IPS DF 4.7 (cell line): ENCODE measurements at regions not wholly inside any gene's neighbourhood (a gene's known extent, or its start where the extent isn't known, plus 50 kb on each side); places are given as distances from the start of the nearest gene placed in this dataset.

Source experiments
- DNase-seq: peaks from one replicate; pipeline ENCODE4 v3.0.0-alpha.2; 2013; ENCODE audit warnings: low spot score; ENCODE audit errors: extremely low read depth

- peak; percentile 46 for DNase-seq
These were observed 243.2 kb upstream of the RAB4A start for GRCh38 chr1:229027622-229028182.

GRCh38 chr1:229028544-229028943, 242.4 kb upstream of the RAB4A start:
- no peak for DNase-seq

- DNase-seq, result no peak
These were observed 241.7 kb upstream of the RAB4A start for GRCh38 chr1:229028987-229029878.

GRCh38 chr1:229029879-229030235, 241.1 kb upstream of the RAB4A start:
- no peak for DNase-seq

GRCh38 chr1:229030630-229031029, 240.3 kb upstream of the RAB4A start:
- DNase-seq, result no peak

GRCh38 chr1:229031061-229031460, 239.8 kb upstream of the RAB4A start:
- DNase-seq, result no peak

- no peak for DNase-seq
These were observed 239.2 kb upstream of the RAB4A start for GRCh38 chr1:229031481-229032341.

GRCh38 chr1:229032375-229032774, 238.5 kb upstream of the RAB4A start:
- DNase-seq, result no peak

- DNase-seq, result no peak
These were observed 237.4 kb upstream of the RAB4A start for GRCh38 chr1:229033480-229033879.

GRCh38 chr1:229034342-229034741, 236.6 kb upstream of the RAB4A start:
- no peak for DNase-seq

- DNase-seq, result no peak
These were observed 235.7 kb upstream of the RAB4A start for GRCh38 chr1:229035054-229035747.

GRCh38 chr1:229035748-229036082, 235.2 kb upstream of the RAB4A start:
- no peak for DNase-seq

- DNase-seq, result no peak
These were observed 233.0 kb upstream of the RAB4A start for GRCh38 chr1:229037806-229038405.

GRCh38 chr1:229040630-229041358, 230.1 kb upstream of the RAB4A start:
- DNase-seq, result no peak

GRCh38 chr1:229041946-229042345, 229.0 kb upstream of the RAB4A start:
- no peak for DNase-seq

- DNase-seq, result no peak
These were observed 228.4 kb upstream of the RAB4A start for GRCh38 chr1:229042482-229042881.

GRCh38 chr1:229043115-229043514, 227.8 kb upstream of the RAB4A start:
- DNase-seq, result no peak

- DNase-seq, result no peak
These were observed 224.6 kb upstream of the RAB4A start for GRCh38 chr1:229046251-229046853.

- no peak for DNase-seq
These were observed 223.6 kb upstream of the RAB4A start for GRCh38 chr1:229047161-229047839.
